Upper lobe of left lung (tissue), 6 donors: ENCODE measurements at regions not wholly inside any gene's neighbourhood (a gene's known extent, or its start where the extent isn't known, plus 50 kb on each side); places are given as distances from the start of the nearest gene placed in this dataset.
A peak's percentile ranks its signal among the peaks of the same experiment; 100 is the strongest.

Experiments
- ATAC-seq, 2 donors: fragments of 200-7000 bp; cut with Tn5 transposase; one replicate each; pipeline ENCODE4 v1.9.1; 2022; ENCODE audit warnings: mild to moderate bottlenecking in 2 of 2, moderate library complexity in 2 of 2; ENCODE audit not compliant: low FRiP score in 2 of 2
- DNase-seq, 2 donors: peaks; one replicate each; pipeline ENCODE4 v3.0.0-alpha.2; 2019 to 2020
- H3K27ac ChIP-seq, 4 donors: fragments of 200-600 bp; sonication (generic); one replicate each; pipeline ENCODE4 v1.5.1; 2016 to 2019
- H3K27me3 ChIP-seq, 4 donors: fragments of 200-600 bp; sonication (generic); one replicate each; pipeline ENCODE4 v1.5.1; 2017 to 2019
- H3K36me3 ChIP-seq, 4 donors: fragments of 200-600 bp; sonication (generic); one replicate each; pipeline ENCODE4 v1.5.1; 2016 to 2019
- H3K4me1 ChIP-seq, 4 donors: fragments of 200-600 bp; sonication (generic); one replicate each; pipeline ENCODE4 v1.5.1; 2018 to 2019
- H3K4me3 ChIP-seq, 4 donors: fragments of 200-600 bp; sonication (generic); one replicate each; pipeline ENCODE4 v1.5.1; 2017 to 2019; ENCODE audit warnings: mild to moderate bottlenecking in 2 of 4, moderate library complexity in 1 of 4
- H3K9me3 ChIP-seq, 4 donors: fragments of 200-600 bp; sonication (generic); one replicate each; pipeline ENCODE4 v1.5.1; 2018 to 2019
- CTCF ChIP-seq, 6 experiments: fragments of 450-650 bp in 4 of 6; fragments of 200-600 bp in 2 of 6; sonication (generic) in 2 of 6; IDR thresholded peaks; one replicate each; pipeline ENCODE4 v1.5.1; 2016 to 2019; ENCODE audit warnings: antibody characterized with exemption in 6 of 6
- EP300 ChIP-seq, 4 donors: sonication (generic); formaldehyde crosslinking; IDR thresholded peaks; one replicate each; pipeline ENCODE4 v1.5.1; 2017; ENCODE audit warnings: antibody characterized with exemption in 4 of 4, control low read depth in 2 of 4
- POLR2A ChIP-seq, 4 donors: fragments of 450-650 bp; IDR thresholded peaks; one replicate each; pipeline ENCODE4 v1.5.1; 2016 to 2017; ENCODE audit warnings: antibody characterized with exemption in 4 of 4, mild to moderate bottlenecking in 2 of 4
- POLR2AphosphoS5 ChIP-seq, 2 donors: sonication (generic); formaldehyde crosslinking; IDR thresholded peaks; one replicate each; pipeline ENCODE4 v1.5.1; 2017; ENCODE audit warnings: antibody characterized with exemption in 2 of 2
- WGBS, 2 donors: methylation state at CpG; one replicate each; pipeline ENCODE4 v1.1.5; 2017 to 2018; 5-methylcytosine and 5-hydroxymethylcytosine counted together
- donor health status: DM: no; HTN: no; CAD: no; lungs with moderate emphysema.
- donor health status: DM: no; HTN: yes; CAD: no; lungs with severe emphysema.

- TF ChIP-seq POLR2A (IDR thresholded peaks at IDR 0.05), result no peak
- TF ChIP-seq CTCF (IDR thresholded peaks at IDR 0.05), result no peak
- no peak for TF ChIP-seq EP300 (IDR thresholded peaks at IDR 0.05)
- TF ChIP-seq POLR2AphosphoS5 (IDR thresholded peaks at IDR 0.05), result no peak
- WGBS, 2 donors, result 70 to 85% methylated on average over 5 of the region's 5 CpGs
- no peak for ATAC-seq
- DNase-seq, result no peak
- Histone ChIP-seq H3K27ac (no peak overlapping the region), H3K36me3 (no peaks in the 10 kb centered on the region), H3K27me3 (no peaks in the 10 kb centered on the region), H3K9me3 (no peaks in the 10 kb centered on the region), H3K4me3 (no peak overlapping the region), H3K4me1 (no peaks in the 10 kb centered on the region)
Observed at GRCh38 chr12:63304887-63305316, 153.9 kb upstream of the AVPR1A start.

GRCh38 chr12:63302941-63303536, 152.0 kb upstream of the AVPR1A start:
- Histone ChIP-seq H3K27me3 (no peaks in the 10 kb centered on the region), H3K36me3 (no peaks in the 10 kb centered on the region), H3K9me3 (no peaks in the 10 kb centered on the region), H3K27ac (no peak overlapping the region), H3K4me1 (no peaks in the 10 kb centered on the region), H3K4me3 (no peak overlapping the region)
- 57 to 80% methylated on average over 2 of the region's 2 CpGs for WGBS, 2 donors
- ATAC-seq (no peak), DNase-seq (no peak)
- TF ChIP-seq POLR2AphosphoS5 (IDR thresholded peaks at IDR 0.05), result no peak
- TF ChIP-seq POLR2A (IDR thresholded peaks at IDR 0.05), result no peak
- no peak for TF ChIP-seq EP300 (IDR thresholded peaks at IDR 0.05)
- no peak for TF ChIP-seq CTCF (IDR thresholded peaks at IDR 0.05)

GRCh38 chr12:63302269-63302940, 151.4 kb upstream of the AVPR1A start:
- Histone ChIP-seq H3K27me3 (no peaks in the 10 kb centered on the region), H3K4me3 (no peak overlapping the region), H3K4me1 (no peaks in the 10 kb centered on the region), H3K36me3 (no peaks in the 10 kb centered on the region), H3K27ac (no peak overlapping the region), H3K9me3 (no peaks in the 10 kb centered on the region)
- 66 to 71% methylated on average over 7 of the region's 7 CpGs for WGBS, 2 donors
- ATAC-seq, result peak in 1 of 2 donors; percentile 24
- no peak for TF ChIP-seq POLR2A (IDR thresholded peaks at IDR 0.05)
- TF ChIP-seq CTCF (IDR thresholded peaks at IDR 0.05), result no peak
- TF ChIP-seq POLR2AphosphoS5 (IDR thresholded peaks at IDR 0.05), result no peak
- TF ChIP-seq EP300 (IDR thresholded peaks at IDR 0.05), result no peak
- no peak for DNase-seq

- no peak overlapping the region for H3K27ac ChIP-seq
- no peak for ATAC-seq
Observed at GRCh38 chr12:63301311-63301710, 150.3 kb upstream of the AVPR1A start.

More at GRCh38 chr12:63301311-63301710, 150.3 kb upstream of the AVPR1A start:
- H3K4me1 ChIP-seq, result no peaks in the 10 kb centered on the region
- H3K9me3 ChIP-seq, result no peaks in the 10 kb centered on the region
- TF ChIP-seq POLR2AphosphoS5 (IDR thresholded peaks at IDR 0.05) (no peak), POLR2A (IDR thresholded peaks at IDR 0.05) (no peak), CTCF (IDR thresholded peaks at IDR 0.05) (no peak), EP300 (IDR thresholded peaks at IDR 0.05) (no peak)
- no peak overlapping the region for H3K4me3 ChIP-seq
- no peaks in the 10 kb centered on the region for H3K36me3 ChIP-seq
- no peak for DNase-seq
- no peaks in the 10 kb centered on the region for H3K27me3 ChIP-seq
